Heart right ventricle (tissue), 16 donors: ENCODE measurements at regions not wholly inside any gene's neighbourhood (a gene's known extent, or its start where the extent isn't known, plus 50 kb on each side); places are given as distances from the start of the nearest gene placed in this dataset.

Experiments used
- ATAC-seq, 8 donors: fragments of 200-7000 bp; cut with Tn5 transposase; one replicate each; pipeline ENCODE4 v1.9.1; 2020; ENCODE audit warnings: mild to moderate bottlenecking in 8 of 8, moderate library complexity in 8 of 8, moderate number of reproducible peaks in 1 of 8
- DNase-seq, 2 donors: peaks; one replicate each; pipeline ENCODE4 v3.0.0-alpha.2; 2020
- H3K27ac ChIP-seq, 10 donors: fragments of 200-600 bp; sonication (generic) in 2 of 10; one replicate each; pipeline versions ENCODE4 v1.5.0 to v1.8.0; 2020 to 2022; ENCODE audit warnings: mild to moderate bottlenecking in 3 of 10
- H3K27me3 ChIP-seq, 7 donors: fragments of 200-600 bp; one replicate each; pipeline ENCODE4 v1.8.0; 2021 to 2022; ENCODE audit warnings: mild to moderate bottlenecking in 2 of 7
- H3K36me3 ChIP-seq, 9 donors: fragments of 200-600 bp; sonication (generic) in 1 of 9; one replicate each; pipeline versions ENCODE4 v1.5.0 to v1.8.0; 2020 to 2022; ENCODE audit warnings: mild to moderate bottlenecking in 2 of 9
- H3K4me1 ChIP-seq, 9 donors: fragments of 200-600 bp; sonication (generic) in 1 of 9; one replicate each; pipeline versions ENCODE4 v1.5.0 to v1.8.0; 2020 to 2022; ENCODE audit warnings: mild to moderate bottlenecking in 4 of 9
- H3K4me3 ChIP-seq, 10 donors: fragments of 200-600 bp; sonication (generic) in 2 of 10; one replicate each; pipeline versions ENCODE4 v1.5.0 to v1.8.0; 2020 to 2022; ENCODE audit warnings: mild to moderate bottlenecking in 7 of 10, moderate library complexity in 2 of 10
- H3K9me3 ChIP-seq, 11 donors: fragments of 200-600 bp in 10 of 11; sonication (generic) in 2 of 11; one replicate each; pipeline versions ENCODE4 v1.5.0 to v1.8.0; 2013 to 2022; ENCODE audit warnings: mild to moderate bottlenecking in 2 of 11, control low read depth in 1 of 11, moderate library complexity in 1 of 11
- CTCF ChIP-seq, 9 donors: fragments of 200-600 bp; sonication (generic) in 2 of 9; IDR thresholded peaks; one replicate each; pipeline versions ENCODE4 v1.5.0 to v1.8.0; 2021 to 2022; ENCODE audit warnings: antibody characterized with exemption in 9 of 9, mild to moderate bottlenecking in 5 of 9, moderate library complexity in 1 of 9
- WGBS, 2 donors: extraction: QIAGEN DNeasy Blood & Tissue Kit; methylation state at CpG; one replicate each; pipeline ENCODE4 v1.1.7; 2013; ENCODE audit warnings: inconsistent platforms in 1 of 2; 5-methylcytosine and 5-hydroxymethylcytosine counted together
- intact Hi-C, 10 donors: fragments of 100-400 bp; cut with DNase I; formaldehyde crosslinking; loops; one replicate each; pipeline versions ENCODE4 v1.11.1 to v1.14.2; 2022
- donor health status: Arrhythmogenic right ventricular cardiomyopathy.
- donor health status: ischemic (EF 13 %, LVEDD 7.1; RV severe dilation, severe dysfunction).
- donor health status: healthy with polysubstance abuse.
- donor health status: DM: no; HTN: yes; CAD: no.
- donor health status: DM: no; HTN: no; CAD: no.
- donor health status: ischemic (EF 25% LVEDD 6.9; RV normal size, moderate dysfunction).
- donor health status: ischemic (EF 25% LVEDD 5.7; RV mildly dilated, moderate dysfunction).
- donor health status: healthy.
- donor health status: DM: yes; HTN: yes; CAD: no.
- donor health status: Ischemic cardiomyopathy.
- donor health status: ischemic (EF 35%, LVEDD 5.7; RV mildly dilated, moderate dysfunction).
- donor health status: nonischemic (EF 11% LVEDD 7.7; RV severe dilation, severe dysfunction).
- donor health status: DM: yes; HTN: yes; CAD: no.
- donor health status: PGD.
- donor health status: ischemic (EF 29% LVEDD 5.4; RV normal size, mild dysfunction).
- donor health status: nonischemic (EF 23%, LVEDD 6.1; RV moderate dilation, normal function).

DNA sequence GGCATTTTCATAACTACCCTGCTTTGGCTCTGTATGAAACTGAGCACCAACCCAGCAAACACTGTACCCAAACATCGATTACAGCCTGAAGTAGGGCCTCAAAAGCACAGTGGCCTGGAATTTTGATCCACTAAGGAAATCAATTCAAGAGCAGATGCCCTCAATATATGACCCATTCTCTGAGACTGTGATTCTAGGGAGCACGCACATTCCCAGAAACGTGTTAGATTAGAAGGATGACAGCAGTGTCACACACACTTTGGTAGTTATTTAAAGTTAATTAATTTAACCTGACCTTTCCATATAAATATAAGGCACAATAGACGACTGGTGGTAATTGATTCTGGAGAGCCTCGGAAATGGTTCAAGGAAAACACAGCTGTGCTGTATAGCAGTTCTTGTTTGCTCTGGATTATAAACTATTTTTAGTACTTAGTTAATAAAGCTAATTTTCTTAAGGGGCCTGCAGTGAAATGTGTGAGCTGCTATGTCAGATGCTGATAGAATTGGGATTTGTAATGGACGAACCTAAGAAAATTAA, 126.3 kb upstream of the ZNF385D start:
- 70 to 72% methylated on average over 6 of the region's 6 CpGs for WGBS, 2 donors
- Histone ChIP-seq H3K36me3 (no peaks in the 10 kb centered on the region), H3K27me3 (no peaks in the 10 kb centered on the region), H3K9me3 (peaks cover 0 to 19% (median 7%) of the 10 kb centered on the region in 11 donors), H3K4me1 (peaks cover 0 to 6% (median 0%) of the 10 kb centered on the region in 9 donors), H3K27ac (no peak overlapping the region), H3K4me3 (no peak overlapping the region)
- no peak for TF ChIP-seq CTCF (IDR thresholded peaks at IDR 0.05)
- DNase-seq (no peak), ATAC-seq (no peak)
- intact Hi-C loops, result no loop called here

- 59 to 69% methylated on average over 7 of the region's 7 CpGs for WGBS, 2 donors
- H3K27ac ChIP-seq, result no peak overlapping the region
- H3K27me3 ChIP-seq, result no peaks in the 10 kb centered on the region
- DNase-seq, result no peak
- intact Hi-C loops, result no loop called here
- H3K4me3 ChIP-seq, result no peak overlapping the region
- no peaks in the 10 kb centered on the region for H3K36me3 ChIP-seq
- no peak for ATAC-seq
- TF ChIP-seq CTCF (IDR thresholded peaks at IDR 0.05), result no peak
- H3K9me3 ChIP-seq, result peaks cover 0 to 12% (median 3%) of the 10 kb centered on the region in 11 donors
- peaks cover 0 to 6% (median 0%) of the 10 kb centered on the region in 9 donors for H3K4me1 ChIP-seq
Measured at GRCh38 chr3:21879184-21879886, 128.3 kb upstream of the ZNF385D start.

- 95 to 98% methylated on average over 2 of the region's 2 CpGs for WGBS, 2 donors
- DNase-seq (no peak), ATAC-seq (no peak)
- H3K9me3 ChIP-seq, result no peaks in the 10 kb centered on the region
- no peaks in the 10 kb centered on the region for H3K36me3 ChIP-seq
- peaks cover 0 to 20% (median 0%) of the 10 kb centered on the region in 9 donors for H3K4me1 ChIP-seq
- H3K27ac ChIP-seq, result no peak overlapping the region
- intact Hi-C loops, result no loop called here
- no peaks in the 10 kb centered on the region for H3K27me3 ChIP-seq
- no peak for TF ChIP-seq CTCF (IDR thresholded peaks at IDR 0.05)
- no peak overlapping the region for H3K4me3 ChIP-seq
Measured at GRCh38 chr3:21888656-21889055, 137.6 kb upstream of the ZNF385D start.

- H3K4me3 ChIP-seq, result no peak overlapping the region
- no peaks in the 10 kb centered on the region for H3K9me3 ChIP-seq
- H3K36me3 ChIP-seq, result no peaks in the 10 kb centered on the region
- no peaks in the 10 kb centered on the region for H3K27me3 ChIP-seq
- 94 to 98% methylated on average over 2 of the region's 2 CpGs for WGBS, 2 donors
- no peak overlapping the region for H3K27ac ChIP-seq
- intact Hi-C loops, result no loop called here
- TF ChIP-seq CTCF (IDR thresholded peaks at IDR 0.05), result no peak
- DNase-seq (no peak), ATAC-seq (no peak)
- peaks cover 0 to 25% (median 0%) of the 10 kb centered on the region in 9 donors for H3K4me1 ChIP-seq
Measured at GRCh38 chr3:21889166-21889565, 138.2 kb upstream of the ZNF385D start.
